ENCODE measurements at regions not wholly inside any gene's neighbourhood (a gene's known extent, or its start where the extent isn't known, plus 50 kb on each side); places are given as distances from the start of the nearest gene placed in this dataset.

GRCh38 chr7:91557789-91558404, 293.7 kb downstream of the FZD1 start:
- TF ChIP-seq, protein P1, sequence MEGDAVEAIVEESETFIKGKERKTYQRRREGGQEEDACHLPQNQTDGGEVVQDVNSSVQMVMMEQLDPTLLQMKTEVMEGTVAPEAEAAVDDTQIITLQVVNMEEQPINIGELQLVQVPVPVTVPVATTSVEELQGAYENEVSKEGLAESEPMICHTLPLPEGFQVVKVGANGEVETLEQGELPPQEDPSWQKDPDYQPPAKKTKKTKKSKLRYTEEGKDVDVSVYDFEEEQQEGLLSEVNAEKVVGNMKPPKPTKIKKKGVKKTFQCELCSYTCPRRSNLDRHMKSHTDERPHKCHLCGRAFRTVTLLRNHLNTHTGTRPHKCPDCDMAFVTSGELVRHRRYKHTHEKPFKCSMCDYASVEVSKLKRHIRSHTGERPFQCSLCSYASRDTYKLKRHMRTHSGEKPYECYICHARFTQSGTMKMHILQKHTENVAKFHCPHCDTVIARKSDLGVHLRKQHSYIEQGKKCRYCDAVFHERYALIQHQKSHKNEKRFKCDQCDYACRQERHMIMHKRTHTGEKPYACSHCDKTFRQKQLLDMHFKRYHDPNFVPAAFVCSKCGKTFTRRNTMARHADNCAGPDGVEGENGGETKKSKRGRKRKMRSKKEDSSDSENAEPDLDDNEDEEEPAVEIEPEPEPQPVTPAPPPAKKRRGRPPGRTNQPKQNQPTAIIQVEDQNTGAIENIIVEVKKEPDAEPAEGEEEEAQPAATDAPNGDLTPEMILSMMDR (IDR thresholded peaks at IDR 0.05): no peak
- no peak for TF ChIP-seq POLR2A (IDR thresholded peaks at IDR 0.05)
